ENCODE measurements at regions not wholly inside any gene's neighbourhood (a gene's known extent, or its start where the extent isn't known, plus 50 kb on each side); places are given as distances from the start of the nearest gene placed in this dataset.
"Not testable (repeated sequence)": the region's sequence is repeated elsewhere in the genome, so short reads cannot be mapped to it uniquely, and the experiment has no call there.

DNA sequence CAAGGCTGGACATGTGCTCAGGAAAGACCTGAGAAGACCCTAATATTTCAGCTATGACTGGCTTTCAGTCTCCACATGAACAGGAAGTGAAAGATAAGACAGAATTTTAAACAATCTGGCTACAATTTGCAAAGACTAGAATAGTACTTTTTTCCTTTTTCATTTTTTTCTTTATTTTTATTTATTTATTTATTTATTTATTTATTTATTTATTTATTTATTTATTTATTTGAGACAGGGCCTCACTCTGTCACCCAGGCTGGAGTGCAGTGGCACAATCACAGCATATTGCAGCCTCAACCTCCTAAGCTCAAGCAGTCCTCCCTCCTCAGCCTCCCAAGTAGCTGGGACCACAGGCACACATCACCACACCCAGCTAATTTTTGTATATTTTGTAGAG, 61.1 kb upstream of the PHF6 start:
- CTCF ChIA-PET; H3K27me3 ChIP-seq (ENCODE audit: control insufficient read depth, insufficient read depth, low read length); POLR2A ChIA-PET; H3K9me3 ChIP-seq (ENCODE audit: control insufficient read depth, insufficient read depth, low read length); H3K27ac ChIP-seq (ENCODE audit: low read depth, low read length); H3K4me3 ChIP-seq (ENCODE audit: low read depth, low read length); DNase-seq (ENCODE audit: low read depth, low spot score): not testable (repeated sequence)

DNA sequence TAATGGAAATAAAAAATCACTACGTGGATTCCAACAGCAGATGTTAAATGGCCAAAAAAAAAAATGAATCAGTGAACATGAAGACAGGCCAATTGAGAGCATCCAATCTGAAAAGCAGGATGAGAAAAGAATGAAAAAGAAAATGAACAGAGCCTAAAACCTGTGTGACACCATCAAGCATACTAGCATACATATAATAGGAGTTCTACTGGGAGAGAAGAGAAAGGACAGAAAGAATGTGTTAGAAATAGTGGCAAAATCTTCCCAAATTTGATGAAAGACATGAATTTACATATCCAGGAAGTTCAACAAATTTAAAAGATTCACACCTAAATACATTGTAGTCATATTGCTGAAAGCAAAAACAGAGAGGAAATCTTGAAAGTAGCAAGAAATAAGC, 59.7 kb upstream of the PHF6 start:
- no peak for DNase-seq (ENCODE audit: low read depth, low spot score)
- CTCF ChIA-PET, result no interaction called here
- Histone ChIP-seq H3K27ac (ENCODE audit: low read depth, low read length) (no peak overlapping the region), H3K9me3 (ENCODE audit: control insufficient read depth, insufficient read depth, low read length) (no peaks in the 10 kb centered on the region), H3K4me3 (ENCODE audit: low read depth, low read length) (no peak overlapping the region), H3K27me3 (ENCODE audit: control insufficient read depth, insufficient read depth, low read length) (no peaks in the 10 kb centered on the region)
- TF ChIP-seq, protein P1, sequence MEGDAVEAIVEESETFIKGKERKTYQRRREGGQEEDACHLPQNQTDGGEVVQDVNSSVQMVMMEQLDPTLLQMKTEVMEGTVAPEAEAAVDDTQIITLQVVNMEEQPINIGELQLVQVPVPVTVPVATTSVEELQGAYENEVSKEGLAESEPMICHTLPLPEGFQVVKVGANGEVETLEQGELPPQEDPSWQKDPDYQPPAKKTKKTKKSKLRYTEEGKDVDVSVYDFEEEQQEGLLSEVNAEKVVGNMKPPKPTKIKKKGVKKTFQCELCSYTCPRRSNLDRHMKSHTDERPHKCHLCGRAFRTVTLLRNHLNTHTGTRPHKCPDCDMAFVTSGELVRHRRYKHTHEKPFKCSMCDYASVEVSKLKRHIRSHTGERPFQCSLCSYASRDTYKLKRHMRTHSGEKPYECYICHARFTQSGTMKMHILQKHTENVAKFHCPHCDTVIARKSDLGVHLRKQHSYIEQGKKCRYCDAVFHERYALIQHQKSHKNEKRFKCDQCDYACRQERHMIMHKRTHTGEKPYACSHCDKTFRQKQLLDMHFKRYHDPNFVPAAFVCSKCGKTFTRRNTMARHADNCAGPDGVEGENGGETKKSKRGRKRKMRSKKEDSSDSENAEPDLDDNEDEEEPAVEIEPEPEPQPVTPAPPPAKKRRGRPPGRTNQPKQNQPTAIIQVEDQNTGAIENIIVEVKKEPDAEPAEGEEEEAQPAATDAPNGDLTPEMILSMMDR (IDR thresholded peaks at IDR 0.05; ENCODE audit: low read depth, low read length), result no peak
- POLR2A ChIA-PET, result no interaction called here

DNA sequence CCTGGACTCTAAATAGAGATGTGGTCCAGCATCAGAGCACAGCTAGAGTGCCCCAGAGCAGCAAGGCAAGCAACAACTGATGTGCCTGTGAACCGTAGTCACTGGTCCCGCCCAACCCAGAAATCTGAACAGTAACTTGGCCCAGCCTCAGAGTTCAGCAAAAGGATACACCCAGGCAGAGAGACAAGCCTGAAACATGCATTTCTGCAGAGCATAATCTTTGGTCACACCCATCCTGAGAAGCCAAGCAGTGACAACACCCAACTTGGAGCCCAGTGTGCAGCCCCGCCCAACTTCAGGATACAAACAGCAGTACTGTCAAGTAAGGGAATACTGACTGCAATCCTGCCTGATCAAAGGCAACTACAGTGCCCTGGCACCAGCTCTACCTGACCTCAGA, 57.2 kb upstream of the PHF6 start:
- DNase-seq (ENCODE audit: low read depth, low spot score), result no peak
- H3K27me3 ChIP-seq (ENCODE audit: control insufficient read depth, insufficient read depth, low read length), result no peaks in the 10 kb centered on the region
- TF ChIP-seq, protein P1 (IDR thresholded peaks at IDR 0.05; ENCODE audit: low read depth, low read length), result no peak
- ChIA-PET POLR2A (no interaction called here), CTCF (interaction anchor here (0.8 kb wide), 1 partner anchor 21 kb away, joined by 3 read pairs; no protein-coding TSS in a partner anchor)
- no peaks in the 10 kb centered on the region for H3K9me3 ChIP-seq (ENCODE audit: control insufficient read depth, insufficient read depth, low read length)
- H3K4me3 ChIP-seq (ENCODE audit: low read depth, low read length), result no peak overlapping the region
- H3K27ac ChIP-seq (ENCODE audit: low read depth, low read length), result no peak overlapping the region

All from AG04450 (cell line).